HG03097 (cell line): ENCODE measurements at regions not wholly inside any gene's neighbourhood (a gene's known extent, or its start where the extent isn't known, plus 50 kb on each side); places are given as distances from the start of the nearest gene placed in this dataset.
A peak's percentile ranks its signal among the peaks of the same experiment; 100 is the strongest.
"Not testable (repeated sequence)": the region's sequence is repeated elsewhere in the genome, so short reads cannot be mapped to it uniquely, and the experiment has no call there.

Experiments
- ATAC-seq: cut with Tn5 transposase; IDR thresholded peaks from one replicate; pipeline ENCODE4 v1.9.1; 2021; ENCODE audit not compliant: unreplicated experiment, low FRiP score

DNA sequence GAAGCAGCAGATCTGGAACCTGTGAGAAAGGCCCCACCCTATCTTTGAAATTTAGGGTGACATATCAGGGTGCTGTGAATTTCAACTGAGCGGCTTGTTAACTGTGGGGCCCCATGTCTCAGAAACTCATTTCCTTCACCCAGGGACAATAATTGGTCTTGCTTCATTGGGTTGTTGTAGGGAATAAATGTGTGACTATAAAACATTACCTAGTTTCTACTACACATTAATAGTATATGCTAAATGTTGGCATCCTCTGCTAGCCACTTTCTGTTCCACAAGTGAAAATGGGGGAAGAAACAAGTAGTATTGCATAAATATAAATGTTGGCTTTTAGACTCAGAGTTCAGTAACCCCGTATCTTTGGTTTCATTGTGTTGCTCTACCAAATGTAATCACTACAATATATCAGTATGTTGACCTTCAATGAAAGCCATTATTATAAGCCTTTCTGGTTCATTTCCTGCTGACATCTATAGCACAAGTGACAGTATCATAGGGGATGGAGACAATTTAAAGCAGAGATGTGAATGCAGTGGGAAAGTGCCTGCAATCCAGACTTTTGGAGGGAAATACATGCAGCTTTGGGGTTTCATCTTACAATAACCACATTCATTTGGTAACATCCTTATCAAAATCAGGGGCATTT, 905.5 kb upstream of the RAG2 start:
- peak; percentile 28 for ATAC-seq

DNA sequence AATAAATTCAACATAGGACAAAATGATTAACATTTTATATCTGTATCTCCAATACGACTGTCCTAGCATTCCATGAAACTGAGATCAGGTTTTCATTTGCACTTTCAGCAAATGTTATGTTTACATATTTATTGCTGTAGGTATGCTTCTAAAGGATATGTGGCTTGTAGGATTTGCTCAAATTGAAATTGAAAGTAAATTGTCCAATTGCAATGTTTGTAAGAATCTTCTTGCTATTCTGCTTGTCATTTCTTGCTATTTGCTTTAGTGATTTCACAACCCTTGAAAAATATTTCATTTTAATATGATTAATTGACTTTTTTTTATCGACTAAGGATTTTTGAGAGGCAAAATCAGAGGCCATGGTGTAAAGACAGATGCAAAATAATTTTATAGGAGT, 904.2 kb upstream of the RAG2 start:
- ATAC-seq: no peak

DNA sequence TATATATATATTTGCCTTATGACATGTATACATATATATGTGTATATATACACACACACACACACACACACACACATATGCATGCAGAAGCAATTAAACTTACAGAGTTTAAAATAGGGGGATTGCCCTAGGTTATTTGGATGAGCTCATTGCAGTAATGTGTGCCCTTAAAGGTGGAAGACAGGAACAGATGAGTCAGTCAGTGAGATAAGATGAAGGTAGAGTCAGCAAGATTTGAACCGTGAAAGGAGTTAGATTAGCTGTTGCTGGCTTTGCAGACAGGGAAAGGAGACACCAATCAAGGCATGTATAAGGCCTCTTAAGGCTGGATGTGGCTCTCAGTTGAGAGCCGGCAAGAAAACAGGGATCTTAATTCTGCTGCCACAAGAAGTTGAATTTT, 902.4 kb upstream of the RAG2 start:
- ATAC-seq: no peak

DNA sequence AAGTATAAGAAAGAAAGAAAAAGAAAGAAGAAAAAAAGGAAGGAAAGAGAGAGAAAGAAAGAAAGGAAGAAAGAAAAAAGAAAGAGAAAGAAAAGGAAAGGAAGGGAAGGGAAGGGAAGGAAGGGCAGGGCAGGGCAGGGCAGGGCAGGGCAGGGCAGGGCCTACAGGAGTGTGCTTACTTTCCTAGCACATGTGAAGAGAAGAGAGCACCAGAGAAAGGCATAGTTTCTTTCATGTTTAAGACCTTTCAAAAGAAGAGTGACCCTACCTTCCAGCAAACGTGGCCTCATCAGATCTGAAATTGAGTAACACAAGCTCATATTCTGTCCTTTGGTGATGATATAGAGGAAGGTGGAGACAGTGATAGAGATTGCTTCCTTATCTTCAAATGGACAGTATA, 899.3 kb upstream of the RAG2 start:
- no peak for ATAC-seq

DNA sequence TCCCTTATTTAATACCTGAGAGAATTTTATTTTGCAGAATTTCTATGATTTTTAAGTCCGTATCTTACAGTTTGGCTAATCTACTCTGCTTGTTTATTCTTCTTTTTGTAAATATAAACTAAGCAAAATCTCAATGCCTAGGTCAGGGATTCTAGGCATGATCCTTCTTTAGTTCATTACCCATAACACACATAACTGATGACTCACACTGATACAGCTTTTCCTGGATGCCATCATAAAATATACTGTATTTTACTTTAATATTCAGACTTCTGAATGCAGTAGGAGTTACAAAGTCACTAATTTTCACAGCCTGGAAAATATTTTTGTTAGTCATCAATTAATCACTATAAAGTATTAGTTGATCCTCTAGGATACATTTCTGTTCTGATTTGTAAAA, 898.2 kb upstream of the RAG2 start:
- ATAC-seq: no peak

DNA sequence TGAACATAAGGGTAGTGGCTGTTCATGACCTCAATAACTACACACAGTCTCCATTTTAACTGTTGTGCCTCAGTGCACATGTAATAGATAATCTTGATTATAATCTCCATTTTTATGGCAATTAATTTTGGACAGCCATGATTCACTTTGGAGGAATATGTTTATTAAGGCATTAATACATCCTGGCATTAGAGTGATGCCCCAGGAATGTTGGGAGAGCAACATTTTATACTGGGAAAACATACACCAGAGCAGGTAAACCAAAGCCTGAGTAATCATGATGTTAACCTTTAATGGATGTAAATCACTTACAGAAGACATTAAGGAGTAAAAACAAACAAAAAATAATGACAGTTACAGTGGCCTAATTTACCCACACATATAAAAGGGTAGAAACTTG, 886.3 kb upstream of the RAG2 start:
- ATAC-seq: no peak

DNA sequence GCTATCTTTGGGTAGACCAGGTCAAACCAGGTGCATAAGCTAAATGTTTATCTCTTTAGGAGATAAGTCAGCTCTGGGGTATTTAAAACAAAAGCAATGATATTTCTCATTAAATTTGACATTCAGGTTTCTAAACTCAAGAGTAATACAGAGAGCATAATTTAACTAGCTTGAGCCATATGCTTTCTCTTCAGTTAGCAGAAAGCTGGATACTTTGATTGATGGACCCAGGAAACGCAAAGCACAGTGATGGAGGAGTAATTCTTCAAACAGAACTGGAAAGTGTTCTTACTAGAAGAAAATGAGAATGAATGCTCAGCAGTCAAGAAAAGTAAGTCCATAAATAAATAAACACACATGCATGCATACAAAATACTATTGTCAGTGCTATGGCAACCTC, 885.7 kb upstream of the RAG2 start:
- no peak for ATAC-seq

DNA sequence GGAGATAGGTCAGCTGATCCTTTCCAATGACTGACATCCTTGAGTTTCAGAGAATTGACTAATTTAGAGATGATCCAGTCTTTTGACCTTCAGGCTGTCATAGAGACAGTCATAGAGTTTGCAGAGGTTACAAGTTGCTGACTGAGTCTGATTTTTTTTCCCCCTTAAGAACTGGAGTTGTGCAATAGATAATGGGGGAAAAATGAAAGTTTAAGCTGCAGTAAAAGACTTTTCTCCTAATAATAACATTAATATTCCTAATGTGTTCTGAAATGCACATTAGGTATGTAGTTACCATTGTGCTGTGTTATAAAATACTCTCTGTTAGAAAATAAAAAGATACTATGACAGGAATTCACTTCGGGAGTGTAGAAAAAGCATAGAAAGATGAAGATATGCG, 876.9 kb upstream of the RAG2 start:
- ATAC-seq: no peak

DNA sequence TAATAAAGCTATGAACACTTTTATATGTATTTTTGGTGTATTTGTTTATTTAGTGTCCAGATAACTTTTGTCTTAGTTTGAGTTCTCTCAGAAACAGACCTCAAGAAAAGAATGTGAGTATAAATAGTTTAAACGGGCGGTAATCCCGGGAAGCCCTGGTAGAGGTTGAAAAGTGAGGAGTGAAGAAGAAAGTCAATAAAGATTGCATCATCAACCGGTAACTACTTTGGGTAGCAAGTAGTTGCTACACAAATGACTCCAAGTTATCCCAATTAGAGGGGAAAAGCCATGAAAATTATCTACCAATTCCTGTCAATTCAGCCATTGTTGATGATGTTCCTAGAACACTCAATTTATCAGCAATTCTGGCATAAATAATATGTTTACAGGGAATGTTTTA, 870.3 kb upstream of the RAG2 start:
- no peak for ATAC-seq

DNA sequence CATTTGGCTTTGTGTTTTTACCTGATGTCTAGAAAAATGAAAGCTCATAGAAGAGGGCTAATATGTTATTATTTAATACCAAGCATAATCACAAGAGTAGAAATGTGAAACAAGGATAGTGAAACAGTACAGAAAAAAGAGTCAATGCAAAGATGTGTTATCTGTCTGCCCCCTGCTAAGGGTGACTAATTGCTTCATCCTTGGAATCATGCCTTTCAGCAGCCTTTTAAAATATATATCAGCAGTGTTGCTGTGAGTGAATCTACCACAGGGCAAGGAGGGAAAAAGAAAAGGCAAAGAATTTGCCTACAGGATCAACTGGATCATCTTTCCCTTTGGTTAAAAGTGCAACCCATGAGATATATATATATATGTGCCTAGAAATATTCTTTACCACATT, 867.2 kb upstream of the RAG2 start:
- ATAC-seq: no peak

DNA sequence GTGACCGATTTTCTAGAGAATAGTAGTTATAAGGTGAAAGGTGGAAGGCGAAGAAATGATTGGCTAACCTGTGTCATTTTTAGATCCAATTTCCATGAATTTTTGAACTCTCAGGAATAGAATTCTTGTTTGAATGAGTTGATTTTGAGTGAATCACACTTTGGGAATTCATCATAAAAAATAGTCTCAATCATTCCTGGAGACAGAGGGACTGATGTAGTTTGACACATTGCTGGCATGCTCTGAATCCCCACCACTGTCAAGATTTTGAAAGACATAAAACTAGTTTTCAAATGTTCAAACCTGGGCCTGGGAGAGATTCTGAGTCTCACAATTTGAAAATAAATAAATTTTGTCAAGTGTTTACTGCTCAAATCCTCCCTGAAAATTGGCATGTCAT, 861.4 kb upstream of the RAG2 start:
- no peak for ATAC-seq

DNA sequence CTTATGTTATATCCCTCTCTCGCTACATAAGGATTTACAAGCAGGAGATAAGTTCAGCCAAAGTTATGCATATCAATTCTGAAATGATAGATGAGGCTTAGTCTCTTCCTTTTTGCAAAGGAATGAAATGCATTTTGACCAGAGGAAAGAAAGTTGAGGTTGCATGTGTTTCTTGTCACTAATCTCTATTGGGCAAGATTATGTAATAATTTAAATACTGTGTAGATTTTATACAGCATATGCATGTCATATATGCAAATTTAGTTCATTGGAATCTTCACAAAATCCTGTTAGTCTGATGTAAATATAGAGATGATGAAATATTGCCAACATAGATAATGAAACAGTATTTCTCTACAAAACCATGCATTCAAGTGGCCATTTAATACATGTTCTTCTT, 858.7 kb upstream of the RAG2 start:
- ATAC-seq: no peak

DNA sequence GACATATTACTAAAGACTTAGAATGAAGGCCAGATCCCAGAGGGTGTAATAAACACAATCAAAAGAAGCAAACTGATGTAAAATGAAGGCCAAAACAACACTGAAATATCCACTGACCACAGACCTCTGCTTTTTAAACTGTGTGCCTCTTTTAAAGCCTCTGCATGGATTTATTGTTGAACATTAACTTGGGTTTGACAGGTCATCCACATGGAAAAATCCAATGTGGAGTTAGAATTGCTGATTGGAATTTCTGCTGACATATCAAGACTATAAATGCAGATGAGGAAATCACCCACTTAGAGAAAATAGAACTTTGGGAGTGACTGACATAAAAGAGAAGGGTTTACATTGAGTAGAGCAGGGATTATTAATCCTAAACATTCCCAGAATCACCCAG, 853.9 kb upstream of the RAG2 start:
- ATAC-seq: no peak

DNA sequence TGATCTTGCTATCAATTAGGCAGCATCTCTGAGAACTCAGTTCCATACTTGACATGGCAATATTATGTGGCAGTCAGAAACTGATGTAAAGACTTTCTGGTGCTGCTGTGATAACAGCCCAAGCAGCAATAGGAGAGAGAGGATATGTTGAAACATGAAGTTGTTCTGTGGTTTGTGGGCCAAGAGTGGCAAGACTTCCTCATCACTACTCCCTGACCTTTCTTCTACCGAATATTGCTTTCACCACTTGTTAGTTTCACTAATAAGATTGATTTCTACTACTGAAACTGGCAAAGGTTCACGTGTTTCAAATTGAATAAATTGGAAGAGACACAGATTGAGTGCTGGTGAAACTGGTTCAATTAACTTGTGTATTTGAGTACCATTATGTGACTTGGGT, 852.6 kb upstream of the RAG2 start:
- ATAC-seq: no peak

DNA sequence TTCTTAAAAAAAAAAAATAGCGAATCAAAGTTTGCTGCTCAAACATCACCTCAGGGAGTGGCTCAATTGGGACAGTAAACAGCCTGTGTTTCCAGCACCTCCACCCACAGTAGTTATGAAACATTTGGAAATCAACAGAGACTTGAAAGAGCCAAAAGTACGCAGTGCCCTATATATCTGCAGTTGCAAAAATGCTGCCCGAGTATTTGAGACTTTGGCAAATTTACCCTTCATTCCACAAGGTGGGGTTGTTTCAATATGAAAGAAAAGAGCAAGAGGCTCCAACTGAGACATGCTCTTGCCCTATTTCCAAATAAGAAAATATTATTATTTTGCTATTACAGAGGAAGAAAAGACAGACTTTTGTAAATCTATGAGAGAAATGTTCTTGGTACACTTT, 851.1 kb upstream of the RAG2 start:
- no peak for ATAC-seq

DNA sequence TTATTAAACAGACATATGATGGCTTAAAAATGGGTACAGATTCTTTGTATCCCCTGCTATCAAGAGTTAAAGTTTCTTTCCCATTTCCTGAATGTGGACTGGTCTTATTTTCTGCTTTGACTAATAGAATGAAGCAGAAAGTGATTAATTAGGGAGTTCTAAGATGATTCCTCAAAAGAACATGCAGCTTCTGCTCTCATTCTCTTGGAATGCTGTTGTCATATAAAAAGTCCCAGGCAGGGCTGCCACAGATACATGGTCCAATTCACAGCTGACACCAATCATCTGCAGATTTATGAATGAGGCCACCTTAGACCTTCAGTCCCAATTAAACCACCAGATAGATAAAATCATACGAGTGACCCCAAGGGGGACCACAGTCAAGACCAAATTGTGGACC, 844.5 kb upstream of the RAG2 start:
- ATAC-seq: no peak

DNA sequence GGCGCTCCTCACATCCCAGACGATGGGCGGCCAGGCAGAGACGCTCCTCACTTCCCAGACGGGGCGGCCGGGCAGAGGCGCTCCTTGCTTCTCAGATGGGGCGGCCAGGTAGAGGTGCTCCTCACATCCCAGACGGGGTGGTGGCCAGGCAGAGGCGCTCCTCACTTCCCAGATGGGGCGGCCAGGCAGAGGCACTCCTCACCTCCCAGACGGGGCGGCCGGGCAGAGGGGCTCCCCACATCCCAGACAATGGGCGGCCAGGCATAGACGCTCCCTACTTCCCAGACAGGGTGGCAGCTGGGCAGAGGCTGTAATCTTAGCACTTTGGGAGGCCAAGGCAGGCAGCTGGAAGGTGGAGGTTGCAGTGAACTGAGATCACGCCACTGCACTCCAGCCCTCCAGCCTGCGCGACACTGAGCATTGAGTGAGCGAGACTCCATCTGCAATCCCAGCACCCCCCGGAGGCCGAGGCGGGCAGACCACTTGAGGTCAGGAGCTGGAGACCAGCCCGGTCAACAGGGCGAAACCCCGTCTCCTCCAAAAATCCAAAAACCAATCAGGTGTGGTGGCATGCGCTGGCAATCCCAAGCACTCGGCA, 833.7 kb upstream of the RAG2 start:
- ATAC-seq: not testable (repeated sequence)

DNA sequence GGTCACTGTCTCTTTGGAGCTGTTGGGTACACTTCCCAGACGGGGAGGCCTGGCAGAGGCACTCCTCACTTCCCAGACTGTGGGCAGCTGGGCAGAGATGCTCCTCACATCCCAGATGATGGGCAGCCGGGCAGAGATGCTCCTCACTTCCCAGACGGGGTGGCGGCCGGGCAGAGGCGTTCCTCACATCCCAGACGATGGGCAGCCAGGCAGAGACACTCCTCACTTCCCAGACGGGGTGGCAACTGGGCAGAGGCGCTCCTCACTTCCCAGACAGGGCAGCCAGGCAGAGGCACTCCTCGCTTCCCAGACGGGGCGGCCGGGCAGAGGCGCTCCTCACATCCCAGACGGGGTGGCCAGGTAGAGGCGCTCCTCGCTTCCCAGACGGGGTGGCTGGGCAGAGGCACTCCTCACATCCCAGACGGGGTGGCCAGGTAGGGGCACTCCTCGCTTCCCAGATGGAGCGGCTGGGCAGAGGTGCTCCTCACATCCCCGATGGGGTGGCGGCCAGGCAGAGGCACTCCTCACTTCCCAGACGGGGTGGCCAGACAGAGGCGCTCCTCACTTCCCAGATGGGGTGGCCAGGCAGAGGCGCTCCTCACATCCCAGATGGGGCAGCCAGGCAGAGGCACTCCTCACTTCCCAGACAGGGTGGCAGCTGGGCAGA, 833.1 kb upstream of the RAG2 start:
- ATAC-seq: not testable (repeated sequence)

DNA sequence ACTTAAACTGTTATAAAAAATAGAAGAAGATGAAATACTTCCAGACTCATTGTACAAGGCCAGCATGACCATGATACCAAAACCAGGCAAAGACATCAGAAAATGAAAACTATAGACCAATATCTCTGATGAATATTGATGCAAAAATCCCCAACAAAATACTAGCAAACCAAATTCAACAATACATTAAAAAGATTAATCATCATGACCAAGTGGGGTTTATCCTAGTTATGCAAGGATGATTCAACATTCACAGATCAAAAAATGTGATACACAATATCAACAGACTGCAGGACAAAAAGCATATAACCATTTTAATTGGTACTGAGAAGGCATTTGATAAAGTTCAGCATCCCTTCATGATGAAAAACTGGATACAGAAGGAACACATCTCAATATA, 824.5 kb upstream of the RAG2 start:
- no peak for ATAC-seq

DNA sequence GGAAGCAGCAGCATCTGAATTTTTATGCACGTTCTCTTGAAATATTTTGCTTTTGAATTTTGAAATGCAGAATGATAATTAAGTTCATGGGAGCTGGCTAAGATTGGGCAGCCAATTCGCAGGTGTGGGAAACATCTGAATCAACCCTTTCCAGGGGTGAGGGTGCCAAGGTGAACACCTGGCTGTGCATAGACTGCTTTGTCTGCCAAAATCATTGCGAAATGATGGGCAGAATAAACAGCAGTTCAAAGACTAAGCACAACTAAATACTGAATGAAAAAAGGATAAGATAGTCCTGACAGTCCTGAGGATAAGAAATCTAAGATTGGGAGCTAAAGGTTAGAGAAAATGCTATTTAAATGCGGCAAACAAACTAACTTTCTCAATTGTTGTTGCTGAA, 813.3 kb upstream of the RAG2 start:
- no peak for ATAC-seq

DNA sequence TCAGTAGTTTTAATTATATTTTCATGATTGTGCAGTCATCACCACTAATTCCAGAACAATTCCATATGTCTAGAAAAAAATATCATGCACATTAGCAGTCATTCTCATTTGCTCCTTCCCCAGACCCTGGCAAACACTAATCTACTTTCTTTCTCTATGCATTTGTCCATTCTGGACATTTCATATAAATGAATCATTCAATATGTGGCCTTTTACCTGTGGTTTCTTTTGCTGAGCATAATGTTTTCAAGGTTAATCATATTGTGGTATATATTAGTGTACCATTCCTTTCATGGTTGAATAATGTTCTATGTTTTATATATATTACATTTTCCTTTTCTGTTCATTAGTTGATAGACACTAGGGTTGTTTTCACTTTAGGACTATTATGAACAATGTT, 811.1 kb upstream of the RAG2 start:
- ATAC-seq: no peak

DNA sequence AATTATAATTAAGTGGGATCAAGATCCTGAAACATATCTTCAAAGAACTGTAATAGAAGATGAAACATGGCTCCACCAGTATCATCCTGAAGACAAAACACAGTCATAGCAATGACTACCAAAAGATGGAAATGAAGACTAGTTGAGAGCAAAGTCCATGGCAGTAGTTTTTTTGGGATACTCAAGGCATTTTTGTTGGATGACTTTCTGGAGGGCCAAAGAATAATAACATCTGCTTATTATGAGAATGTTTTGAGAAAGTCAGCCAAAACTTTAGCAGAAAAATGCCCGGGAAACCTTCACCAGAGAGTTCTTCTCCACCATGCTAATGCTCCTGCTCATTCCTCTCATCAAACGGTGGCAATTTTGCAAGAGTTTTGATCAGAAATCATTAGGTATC, 809.4 kb upstream of the RAG2 start:
- no peak for ATAC-seq
